CD4-positive, CD25-positive, alpha-beta regulatory T cell (primary cell): ENCODE measurements at regions not wholly inside any gene's neighbourhood (a gene's known extent, or its start where the extent isn't known, plus 50 kb on each side); places are given as distances from the start of the nearest gene placed in this dataset.

Experiments used
- ATAC-seq, 2 donors: fragments of 150-1000 bp; cut with Tn5 transposase; one replicate each; pipeline ENCODE4 v1.10.0; 2021; ENCODE audit warnings: low read depth in 2 of 2, moderate number of reproducible peaks in 2 of 2, moderate library complexity in 1 of 2
- DNase-seq, 3 donors: peaks; one replicate each; pipeline versions ENCODE4 v3.0.0 to v3.0.0-alpha.2; 2012 to 2022; ENCODE audit warnings: mixed read lengths in 1 of 3
- H3K27ac ChIP-seq: one replicate; pipeline ENCODE4 v1.7.0; 2013; ENCODE audit warnings: mild to moderate bottlenecking, low read length; ENCODE audit not compliant: insufficient read depth, poor library complexity, severe bottlenecking
- H3K27me3 ChIP-seq: one replicate; pipeline ENCODE4 v1.7.0; 2013; ENCODE audit warnings: low read length; ENCODE audit not compliant: control insufficient read depth, insufficient read depth
- H3K36me3 ChIP-seq: one replicate; pipeline ENCODE4 v1.7.0; 2013; ENCODE audit warnings: mild to moderate bottlenecking, low read length, moderate library complexity; ENCODE audit not compliant: control insufficient read depth, insufficient read depth
- H3K4me1 ChIP-seq: 2 replicates; pipeline ENCODE4 v1.7.0; 2013; ENCODE audit warnings: mild to moderate bottlenecking, low read length; ENCODE audit not compliant: insufficient read depth, control insufficient read depth, poor library complexity, severe bottlenecking
- H3K4me3 ChIP-seq: one replicate; pipeline ENCODE4 v1.7.0; 2013; ENCODE audit warnings: low read depth, mild to moderate bottlenecking, low read length, moderate library complexity
- H3K9me3 ChIP-seq, 2 experiments: 1 replicate in 1 of 2; 2 replicates in 1 of 2; pipeline ENCODE4 v1.7.0; 2013; ENCODE audit warnings: low read length in 2 of 2, mild to moderate bottlenecking in 1 of 2, moderate library complexity in 1 of 2; ENCODE audit not compliant: control insufficient read depth in 2 of 2
- H3K27ac Mint-ChIP-seq, 3 donors: one replicate each; pipeline ENCODE4 v1.8.0; 2020 to 2022; ENCODE audit warnings: mild to moderate bottlenecking in 3 of 3, mixed read lengths in 3 of 3, moderate library complexity in 2 of 3
- H3K27me3 Mint-ChIP-seq: one replicate; pipeline ENCODE4 v1.8.0; 2022; ENCODE audit warnings: mild to moderate bottlenecking, mixed read lengths
- H3K36me3 Mint-ChIP-seq: one replicate; pipeline ENCODE4 v1.8.0; 2020; ENCODE audit warnings: mixed read lengths
- H3K4me1 Mint-ChIP-seq, 4 donors: one replicate each; pipeline ENCODE4 v1.8.0; 2020 to 2022; ENCODE audit warnings: mixed read lengths in 4 of 4, mild to moderate bottlenecking in 1 of 4
- H3K4me3 Mint-ChIP-seq, 4 donors: one replicate each; pipeline ENCODE4 v1.8.0; 2020 to 2022; ENCODE audit warnings: mild to moderate bottlenecking in 4 of 4, mixed read lengths in 4 of 4, moderate library complexity in 3 of 4
- H3K9me3 Mint-ChIP-seq, 7 donors: one replicate each; pipeline ENCODE4 v1.8.0; 2020 to 2022; ENCODE audit warnings: mixed read lengths in 7 of 7, mild to moderate bottlenecking in 3 of 7, moderate library complexity in 2 of 7

DNA sequence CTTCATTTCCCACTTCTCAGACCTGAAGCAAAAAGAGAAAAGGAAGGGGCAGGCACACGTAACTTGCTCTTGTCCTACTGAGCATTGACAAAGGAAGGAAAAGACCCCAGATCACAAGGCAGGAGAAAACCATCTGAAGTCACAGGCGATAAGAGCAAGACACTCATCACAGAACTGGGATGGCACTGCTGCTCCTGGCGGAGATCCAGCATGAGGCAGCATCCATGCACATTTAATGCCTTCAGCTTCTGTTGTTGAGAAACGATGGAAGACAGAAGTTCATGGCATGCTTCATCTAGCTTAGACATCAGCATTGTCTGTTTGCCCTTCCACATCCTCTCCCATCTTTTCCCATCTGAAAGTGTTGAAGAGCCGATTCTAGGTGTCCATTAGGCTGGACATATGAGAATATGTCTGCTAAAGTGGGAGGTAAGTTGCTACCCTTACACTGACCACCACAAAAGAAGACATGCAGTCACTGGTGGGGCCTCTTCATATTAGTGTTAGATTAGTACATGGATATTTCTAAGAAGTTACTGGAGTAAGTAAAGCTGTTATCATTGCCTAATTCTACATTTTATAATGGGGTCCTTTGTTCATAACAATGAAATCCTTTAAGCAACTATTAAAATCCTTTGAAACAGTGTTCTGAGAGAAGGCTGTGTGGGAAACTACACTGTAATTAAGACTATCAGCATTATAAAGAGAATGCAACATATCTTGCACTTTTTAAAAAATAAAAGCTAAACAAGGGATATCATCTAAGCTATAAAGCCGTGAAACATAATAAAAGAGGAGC is 618.5 kb downstream of the C6orf118 start:
- Histone ChIP-seq H3K4me1 (no peaks in the 10 kb centered on the region), H3K27me3 (no peaks in the 10 kb centered on the region), H3K36me3 (no peaks in the 10 kb centered on the region), H3K4me3 (no peak overlapping the region), H3K9me3 (peaks cover 0 to 2% of the 10 kb centered on the region in 2 experiments), H3K27ac (no peak overlapping the region)
- Mint-ChIP-seq H3K27ac (no peak overlapping the region), H3K36me3 (no peaks in the 10 kb centered on the region), H3K9me3 (peaks cover 4 to 17% (median 6%) of the 10 kb centered on the region in 7 donors), H3K4me1 (no peaks in the 10 kb centered on the region), H3K4me3 (no peak overlapping the region), H3K27me3 (no peaks in the 10 kb centered on the region)
- DNase-seq (no peak), ATAC-seq (no peak)

DNA sequence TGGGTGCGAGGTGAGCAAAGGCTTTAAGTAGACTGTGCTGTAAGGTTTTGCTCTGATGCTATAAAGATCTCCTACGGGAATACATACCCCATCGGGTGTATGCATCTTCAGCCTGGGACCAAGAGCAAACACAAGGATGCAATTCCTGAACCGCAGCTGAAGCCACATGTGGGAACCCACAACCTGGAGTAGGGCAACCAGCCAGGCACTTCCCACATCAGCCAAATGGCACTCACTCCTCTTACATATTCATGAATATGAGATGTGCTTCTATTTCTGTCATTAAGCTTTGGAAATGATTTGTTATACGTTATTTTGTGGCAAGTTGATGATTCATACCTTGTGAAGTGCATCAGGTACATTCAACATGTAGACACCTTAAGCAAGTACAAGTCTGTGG is 619.2 kb downstream of the C6orf118 start:
- no peaks in the 10 kb centered on the region for H3K27me3 ChIP-seq
- Mint-ChIP-seq H3K27ac (no peak overlapping the region), H3K4me3 (no peak overlapping the region), H3K4me1 (no peaks in the 10 kb centered on the region), H3K9me3 (peaks cover 5 to 16% (median 6%) of the 10 kb centered on the region in 7 donors), H3K27me3 (no peaks in the 10 kb centered on the region), H3K36me3 (no peaks in the 10 kb centered on the region)
- no peaks in the 10 kb centered on the region for H3K4me1 ChIP-seq
- no peak overlapping the region for H3K4me3 ChIP-seq
- H3K9me3 ChIP-seq = peaks cover 0 to 2% of the 10 kb centered on the region in 2 experiments
- H3K27ac ChIP-seq = no peak overlapping the region
- DNase-seq = no peak
- no peaks in the 10 kb centered on the region for H3K36me3 ChIP-seq
- no peak for ATAC-seq

DNA sequence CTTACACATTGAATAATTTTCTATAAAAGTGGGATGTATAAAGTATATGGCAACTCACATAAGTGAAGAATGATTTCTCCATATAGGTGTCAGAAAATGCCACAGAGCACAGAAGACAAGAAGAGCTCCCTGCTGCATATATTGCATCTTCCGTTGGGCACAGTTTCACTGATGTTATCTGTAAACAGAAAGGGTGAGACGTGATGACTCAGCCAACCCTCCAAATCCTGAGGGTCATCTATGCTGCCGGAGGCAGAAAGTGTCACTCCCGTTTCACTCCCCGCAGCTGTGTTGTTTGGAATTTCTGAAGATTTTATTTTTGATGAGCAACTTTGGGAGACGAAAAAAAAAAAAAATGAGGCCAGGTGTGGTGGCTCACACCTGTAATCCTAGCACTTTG is 644.1 kb downstream of the C6orf118 start:
- Mint-ChIP-seq H3K36me3 (no peaks in the 10 kb centered on the region), H3K9me3 (peaks cover 0 to 14% (median 3%) of the 10 kb centered on the region in 7 donors), H3K27ac (no peak overlapping the region), H3K27me3 (no peaks in the 10 kb centered on the region), H3K4me3 (no peak overlapping the region), H3K4me1 (no peaks in the 10 kb centered on the region)
- Histone ChIP-seq H3K4me1 (no peaks in the 10 kb centered on the region), H3K27me3 (no peaks in the 10 kb centered on the region), H3K4me3 (no peak overlapping the region), H3K9me3 (peaks cover 0 to 4% of the 10 kb centered on the region in 2 experiments), H3K36me3 (no peaks in the 10 kb centered on the region), H3K27ac (no peak overlapping the region)
- no peak for ATAC-seq
- DNase-seq = no peak

DNA sequence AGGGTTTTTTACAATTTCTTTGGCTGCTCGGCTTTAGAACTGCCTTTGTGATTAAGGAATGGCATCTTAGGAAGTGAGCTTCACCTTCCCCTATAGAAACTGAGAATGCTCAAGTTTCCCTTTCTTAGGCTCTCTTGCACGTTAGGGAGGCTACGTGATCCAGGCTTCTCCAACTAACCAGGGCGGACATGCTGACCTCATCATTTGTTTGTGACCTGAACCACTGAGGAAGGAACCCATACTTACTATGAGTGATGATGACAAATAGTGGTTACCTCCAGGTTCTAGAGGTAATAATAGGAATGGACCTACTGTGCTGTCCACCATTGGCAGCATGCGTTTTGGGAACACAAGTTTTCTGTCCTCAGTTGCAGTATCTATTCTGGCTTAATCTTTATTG is 645.8 kb downstream of the C6orf118 start:
- Mint-ChIP-seq H3K4me1 (no peaks in the 10 kb centered on the region), H3K36me3 (no peaks in the 10 kb centered on the region), H3K27ac (no peak overlapping the region), H3K4me3 (no peak overlapping the region), H3K9me3 (peaks cover 3 to 18% (median 6%) of the 10 kb centered on the region in 7 donors), H3K27me3 (no peaks in the 10 kb centered on the region)
- no peaks in the 10 kb centered on the region for H3K9me3 ChIP-seq
- ATAC-seq (no peak), DNase-seq (no peak)
- no peaks in the 10 kb centered on the region for H3K4me1 ChIP-seq
- no peak overlapping the region for H3K27ac ChIP-seq
- H3K27me3 ChIP-seq = no peaks in the 10 kb centered on the region
- no peaks in the 10 kb centered on the region for H3K36me3 ChIP-seq
- no peak overlapping the region for H3K4me3 ChIP-seq

DNA sequence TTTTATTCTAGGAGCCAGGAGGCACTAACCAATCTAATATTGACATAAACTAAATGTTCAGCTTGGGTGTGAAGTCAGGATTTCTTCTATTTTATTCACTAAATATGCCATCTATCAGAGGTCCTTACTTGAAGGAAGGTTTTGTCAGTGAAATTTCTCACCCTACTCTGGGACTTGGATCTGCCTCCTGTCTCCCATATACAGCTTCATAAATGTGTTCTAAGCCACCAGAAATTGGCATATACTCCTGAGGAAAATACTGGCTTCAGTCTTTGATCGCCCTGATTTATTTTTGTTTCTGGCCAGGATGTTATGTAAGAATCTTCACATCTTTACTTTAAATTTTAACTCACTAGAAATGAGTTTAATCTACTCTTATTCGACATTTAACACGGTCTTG is 647.7 kb downstream of the C6orf118 start:
- no peaks in the 10 kb centered on the region for H3K27me3 Mint-ChIP-seq
- ATAC-seq (no peak), DNase-seq (no peak)
- no peaks in the 10 kb centered on the region for H3K36me3 ChIP-seq
- no peak overlapping the region for H3K27ac Mint-ChIP-seq
- H3K9me3 ChIP-seq = no peaks in the 10 kb centered on the region
- no peak overlapping the region for H3K4me3 Mint-ChIP-seq
- peaks cover 1 to 15% (median 4%) of the 10 kb centered on the region in 7 donors for H3K9me3 Mint-ChIP-seq
- no peaks in the 10 kb centered on the region for H3K4me1 ChIP-seq
- no peaks in the 10 kb centered on the region for H3K27me3 ChIP-seq
- H3K4me3 ChIP-seq = no peak overlapping the region
- no peaks in the 10 kb centered on the region for H3K36me3 Mint-ChIP-seq
- no peaks in the 10 kb centered on the region for H3K4me1 Mint-ChIP-seq
- H3K27ac ChIP-seq = no peak overlapping the region

DNA sequence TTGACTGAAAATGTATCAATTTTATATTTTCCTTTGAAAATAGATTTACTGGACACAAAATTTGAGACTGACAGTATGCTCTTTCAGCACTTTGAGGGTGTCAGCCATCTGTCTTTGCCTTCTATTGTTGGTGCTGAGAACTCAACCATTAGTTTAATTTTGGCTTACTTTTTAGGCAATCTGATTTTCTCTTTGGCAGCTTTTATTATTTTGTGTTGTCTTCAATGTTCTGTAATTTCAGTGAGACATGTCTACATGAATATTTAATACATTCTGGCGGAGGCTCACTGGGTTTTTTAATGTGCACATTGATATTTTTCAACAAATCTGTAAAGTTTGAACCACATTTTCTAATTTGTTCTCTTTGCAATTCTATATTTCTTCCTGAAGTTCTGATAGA is 648.6 kb downstream of the C6orf118 start:
- DNase-seq (no peak), ATAC-seq (no peak)
- Mint-ChIP-seq H3K4me1 (no peaks in the 10 kb centered on the region), H3K9me3 (peaks cover 0 to 13% (median 5%) of the 10 kb centered on the region in 7 donors), H3K27me3 (no peaks in the 10 kb centered on the region), H3K27ac (no peak overlapping the region), H3K4me3 (no peak overlapping the region), H3K36me3 (no peaks in the 10 kb centered on the region)
- H3K27me3 ChIP-seq = no peaks in the 10 kb centered on the region
- H3K4me1 ChIP-seq = no peaks in the 10 kb centered on the region
- no peak overlapping the region for H3K4me3 ChIP-seq
- no peak overlapping the region for H3K27ac ChIP-seq
- no peaks in the 10 kb centered on the region for H3K9me3 ChIP-seq
- no peaks in the 10 kb centered on the region for H3K36me3 ChIP-seq

DNA sequence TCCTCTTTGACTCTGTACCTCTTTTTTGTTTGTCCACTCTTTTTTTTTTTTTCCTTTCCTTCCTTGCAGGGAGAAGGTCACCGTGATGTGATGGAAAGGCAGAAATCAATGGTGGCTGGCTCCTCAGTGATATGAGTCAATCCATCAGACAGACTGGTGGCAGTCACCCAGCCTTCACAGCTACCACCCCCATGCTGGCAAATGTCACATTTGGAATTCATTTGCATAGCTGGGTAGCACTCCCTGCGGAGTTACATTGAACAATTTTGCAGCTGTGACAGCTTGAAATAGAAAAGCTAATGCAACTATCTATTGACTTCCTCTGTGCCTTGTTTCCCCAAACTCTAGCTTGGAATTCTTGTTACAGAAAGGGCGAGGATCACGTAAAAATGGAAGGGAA is 668.4 kb downstream of the C6orf118 start:
- H3K4me1 ChIP-seq = no peaks in the 10 kb centered on the region
- H3K36me3 Mint-ChIP-seq = no peaks in the 10 kb centered on the region
- H3K27me3 Mint-ChIP-seq = no peaks in the 10 kb centered on the region
- no peaks in the 10 kb centered on the region for H3K36me3 ChIP-seq
- peaks cover 0 to 2% of the 10 kb centered on the region in 2 experiments for H3K9me3 ChIP-seq
- H3K27me3 ChIP-seq = no peaks in the 10 kb centered on the region
- no peak overlapping the region for H3K4me3 ChIP-seq
- peaks cover 0 to 11% (median 1%) of the 10 kb centered on the region in 7 donors for H3K9me3 Mint-ChIP-seq
- ATAC-seq (no peak), DNase-seq (no peak)
- H3K4me1 Mint-ChIP-seq = no peaks in the 10 kb centered on the region
- H3K4me3 Mint-ChIP-seq = no peak overlapping the region
- H3K27ac Mint-ChIP-seq = no peak overlapping the region
- no peak overlapping the region for H3K27ac ChIP-seq

DNA sequence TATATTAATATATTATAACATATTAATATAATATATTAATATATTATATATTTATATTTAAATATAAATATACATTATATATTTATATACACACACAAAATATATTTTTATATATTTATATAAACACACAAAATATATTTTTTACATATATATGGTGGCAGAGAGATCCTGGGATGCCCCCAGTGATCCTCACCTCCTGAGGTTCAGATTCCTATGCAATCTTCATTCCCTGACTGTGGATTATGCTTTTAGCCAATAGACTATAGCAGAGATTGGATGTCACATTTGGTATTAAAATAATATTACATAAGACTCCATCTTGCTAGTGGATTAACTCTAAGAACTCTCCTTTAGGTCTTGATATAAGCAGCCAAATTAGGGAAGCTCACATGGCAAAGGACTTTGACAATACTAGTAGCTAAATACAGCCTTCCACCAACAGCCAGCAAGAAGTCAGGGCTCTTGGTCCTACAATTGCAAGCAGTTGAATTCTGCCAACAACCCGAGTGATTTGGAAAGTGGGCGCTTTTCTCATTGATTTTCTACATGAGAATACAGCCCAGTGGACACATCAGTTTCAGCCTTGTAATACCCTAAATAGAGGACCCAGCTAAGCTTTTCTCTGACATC is 681.0 kb downstream of the C6orf118 start:
- Mint-ChIP-seq H3K27me3 (no peaks in the 10 kb centered on the region), H3K27ac (no peak overlapping the region), H3K9me3 (peaks cover 0 to 15% (median 5%) of the 10 kb centered on the region in 7 donors), H3K4me3 (no peak overlapping the region), H3K4me1 (no peaks in the 10 kb centered on the region), H3K36me3 (no peaks in the 10 kb centered on the region)
- Histone ChIP-seq H3K36me3 (no peaks in the 10 kb centered on the region), H3K27me3 (no peaks in the 10 kb centered on the region), H3K4me1 (no peaks in the 10 kb centered on the region), H3K4me3 (no peak overlapping the region), H3K9me3 (no peaks in the 10 kb centered on the region), H3K27ac (no peak overlapping the region)
- peak in 1 of 3 donors; percentile 14 for DNase-seq
- ATAC-seq = no peak
